PC-3 (cell line): ENCODE measurements at regions not wholly inside any gene's neighbourhood (a gene's known extent, or its start where the extent isn't known, plus 50 kb on each side); places are given as distances from the start of the nearest gene placed in this dataset.

Experiments
- ATAC-seq: fragments of 200-7000 bp; cut with Tn5 transposase; 2 replicates; pipeline ENCODE4 v1.9.1; 2020; ENCODE audit warnings: mild to moderate bottlenecking, moderate library complexity
- BruUV-seq: library from RNA; stranded (reverse); fragments of 400-500 nt; replicated peaks from 2 replicates; lab custom pipeline; 2021; lab: Mats Ljungman, UMichigan
- CTCF ChIA-PET: fragments of 300-600 bp; sonication (Branson Sonifier 250); formaldehyde crosslinking; loops from one replicate; lab custom pipeline; 2022; ENCODE audit warnings: antibody characterized with exemption; lab: Charles Lee
- POLR2A ChIA-PET: fragments of 300-600 bp; sonication (Branson Sonifier 250); formaldehyde crosslinking; loops from one replicate; lab custom pipeline; 2022; ENCODE audit warnings: antibody characterized with exemption; ENCODE audit not compliant: unreplicated experiment; lab: Charles Lee
- DNase-seq: peaks from one replicate; pipeline ENCODE4 v3.0.0-alpha.2; 2015
- H2AFZ ChIP-seq: fragments of 300-600 bp; sonication (generic); 2 replicates; pipeline ENCODE4 v1.6.0; 2016; ENCODE audit warnings: antibody characterized with exemption, low read length
- H3F3A ChIP-seq: fragments of 300-600 bp; sonication (generic); one replicate; pipeline ENCODE4 v1.6.0; 2017; ENCODE audit warnings: antibody characterized with exemption, low read length, control low read depth, mild to moderate bottlenecking; ENCODE audit not compliant: unreplicated experiment
- H3K27ac ChIP-seq: fragments of 300-600 bp; sonication (generic); 2 replicates; pipeline ENCODE4 v1.5.1; 2016; ENCODE audit warnings: mild to moderate bottlenecking, low read length
- H3K27me3 ChIP-seq: fragments of 300-600 bp; sonication (generic); 2 replicates; pipeline ENCODE4 v1.6.1; 2016; ENCODE audit warnings: low read length, mixed read lengths
- H3K36me3 ChIP-seq: fragments of 300-600 bp; sonication (generic); 2 replicates; pipeline ENCODE4 v1.6.1; 2016; ENCODE audit warnings: low read depth, mixed run types, low read length, mixed read lengths
- H3K4me1 ChIP-seq: fragments of 300-600 bp; sonication (generic); 2 replicates; pipeline ENCODE4 v1.5.1; 2016; ENCODE audit warnings: low read length; ENCODE audit not compliant: insufficient read depth
- H3K4me2 ChIP-seq: fragments of 300-600 bp; sonication (generic); 2 replicates; pipeline ENCODE4 v1.6.0; 2016; ENCODE audit warnings: low read length
- H3K4me3 ChIP-seq: fragments of 300-600 bp; sonication (generic); 2 replicates; pipeline ENCODE4 v1.5.1; 2016; ENCODE audit warnings: mild to moderate bottlenecking, low read length, mixed read lengths
- H3K79me2 ChIP-seq: fragments of 300-600 bp; sonication (generic); 2 replicates; pipeline ENCODE4 v1.6.1; 2017; ENCODE audit warnings: low read length, mixed read lengths
- H3K9ac ChIP-seq: fragments of 300-600 bp; sonication (generic); 2 replicates; pipeline ENCODE4 v1.6.0; 2016; ENCODE audit warnings: mild to moderate bottlenecking, low read length
- H3K9me2 ChIP-seq: fragments of 300-600 bp; sonication (generic); replicated peaks from 2 replicates; pipeline ENCODE4 v1.6.1; 2016; ENCODE audit warnings: mixed run types, low read length, mixed read lengths
- H3K9me3 ChIP-seq: fragments of 300-600 bp; sonication (generic); 2 replicates; pipeline ENCODE4 v1.6.1; 2016; ENCODE audit warnings: low read length, mixed read lengths
- H4K20me1 ChIP-seq: fragments of 300-600 bp; sonication (generic); 2 replicates; pipeline ENCODE4 v1.6.1; 2016; ENCODE audit warnings: low read length, mixed read lengths
- EZH2 ChIP-seq: fragments of 300-600 bp; sonication (generic); IDR thresholded peaks from one replicate; pipeline ENCODE4 v1.6.1; 2017; ENCODE audit warnings: antibody characterized with exemption, mild to moderate bottlenecking, low read length; ENCODE audit not compliant: unreplicated experiment
- EZH2phosphoT487 ChIP-seq: fragments of 300-600 bp; sonication (generic); IDR thresholded peaks from 2 replicates; pipeline ENCODE4 v1.6.1; 2018; ENCODE audit warnings: mild to moderate bottlenecking, antibody characterized with exemption, low read length, borderline replicate concordance
- intact Hi-C: fragments of 100-400 bp; cut with micrococcal nuclease; formaldehyde crosslinking; loops from 2 replicates; pipeline ENCODE4 v1.9.0; 2023
- TF ChIP-seq, protein P1 (sequence below): fragments of 300-600 bp; sonication (generic); conservative IDR thresholded peaks from 2 replicates; pipeline ENCODE4 v1.5.1; 2017; ENCODE audit warnings: antibody characterized with exemption, low read depth, mild to moderate bottlenecking, low read length

DNA sequence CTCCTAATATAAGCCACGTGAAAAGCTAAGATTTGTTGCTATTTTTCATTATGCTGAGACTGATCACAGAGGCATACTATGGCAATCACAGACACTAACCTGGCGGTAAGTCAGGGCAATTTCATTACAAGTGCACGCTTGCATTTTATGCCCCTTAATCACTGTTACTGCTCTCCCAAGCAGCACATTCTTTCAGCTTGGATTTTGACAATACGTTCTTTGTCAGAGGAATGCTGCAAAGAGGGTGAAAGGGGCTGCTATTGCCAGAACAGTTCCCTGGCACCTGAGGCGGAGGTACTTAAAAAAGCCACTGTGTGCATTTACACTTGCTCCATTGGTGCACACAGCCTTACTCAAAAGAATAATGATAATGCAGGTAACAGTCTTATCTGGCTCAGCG, 346.6 kb downstream of the RFC3 start:
- BruUV-seq: no TSS peak
- no peak overlapping the region for H3K9ac ChIP-seq
- no peak overlapping the region for H3K27ac ChIP-seq
- TF ChIP-seq EZH2phosphoT487 (no peak), EZH2 (no peak)
- TF ChIP-seq, protein P1, sequence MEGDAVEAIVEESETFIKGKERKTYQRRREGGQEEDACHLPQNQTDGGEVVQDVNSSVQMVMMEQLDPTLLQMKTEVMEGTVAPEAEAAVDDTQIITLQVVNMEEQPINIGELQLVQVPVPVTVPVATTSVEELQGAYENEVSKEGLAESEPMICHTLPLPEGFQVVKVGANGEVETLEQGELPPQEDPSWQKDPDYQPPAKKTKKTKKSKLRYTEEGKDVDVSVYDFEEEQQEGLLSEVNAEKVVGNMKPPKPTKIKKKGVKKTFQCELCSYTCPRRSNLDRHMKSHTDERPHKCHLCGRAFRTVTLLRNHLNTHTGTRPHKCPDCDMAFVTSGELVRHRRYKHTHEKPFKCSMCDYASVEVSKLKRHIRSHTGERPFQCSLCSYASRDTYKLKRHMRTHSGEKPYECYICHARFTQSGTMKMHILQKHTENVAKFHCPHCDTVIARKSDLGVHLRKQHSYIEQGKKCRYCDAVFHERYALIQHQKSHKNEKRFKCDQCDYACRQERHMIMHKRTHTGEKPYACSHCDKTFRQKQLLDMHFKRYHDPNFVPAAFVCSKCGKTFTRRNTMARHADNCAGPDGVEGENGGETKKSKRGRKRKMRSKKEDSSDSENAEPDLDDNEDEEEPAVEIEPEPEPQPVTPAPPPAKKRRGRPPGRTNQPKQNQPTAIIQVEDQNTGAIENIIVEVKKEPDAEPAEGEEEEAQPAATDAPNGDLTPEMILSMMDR: no peak
- no peaks in the 10 kb centered on the region for H3K9me2 ChIP-seq
- DNase-seq (peak; percentile 19), ATAC-seq (no peak)
- no peaks in the 10 kb centered on the region for H3K27me3 ChIP-seq
- H4K20me1 ChIP-seq: no peaks in the 10 kb centered on the region
- intact Hi-C loops: loop anchor here (5.0 kb wide), 1 partner anchor 303 kb away; no protein-coding TSS in a partner anchor
- no peak overlapping the region for H2AFZ ChIP-seq
- H3K79me2 ChIP-seq: no peaks in the 10 kb centered on the region
- POLR2A ChIA-PET: no interaction called here
- H3K4me1 ChIP-seq: peaks cover 32% of the 10 kb centered on the region
- H3K36me3 ChIP-seq: no peaks in the 10 kb centered on the region
- no peaks in the 10 kb centered on the region for H3F3A ChIP-seq
- CTCF ChIA-PET: no interaction called here
- no peaks in the 10 kb centered on the region for H3K9me3 ChIP-seq
- no peak overlapping the region for H3K4me2 ChIP-seq
- H3K4me3 ChIP-seq: no peak overlapping the region

DNA sequence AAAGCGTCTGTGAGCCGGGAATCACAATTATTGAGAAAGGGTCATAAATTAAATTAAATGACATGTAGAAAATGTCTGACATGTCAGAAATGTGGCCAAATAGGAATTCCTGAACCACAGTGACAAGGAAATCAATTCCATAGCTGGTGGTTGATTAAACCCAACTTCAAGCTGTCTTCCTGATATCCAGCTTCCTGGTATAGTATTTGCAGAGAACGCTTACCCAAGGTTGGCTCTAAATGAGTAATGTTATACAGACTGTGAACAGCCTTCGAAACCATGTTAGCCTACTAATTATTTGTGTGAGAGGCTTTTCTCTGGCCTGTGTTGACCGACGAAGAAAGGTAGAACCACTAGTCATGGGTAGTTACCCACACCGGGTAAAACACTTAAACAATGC, 347.2 kb downstream of the RFC3 start:
- ChIA-PET CTCF (no interaction called here), POLR2A (no interaction called here)
- no peaks in the 10 kb centered on the region for H4K20me1 ChIP-seq
- intact Hi-C loops: no loop called here
- H3K36me3 ChIP-seq: no peaks in the 10 kb centered on the region
- no peak overlapping the region for H3K4me3 ChIP-seq
- peaks cover 32% of the 10 kb centered on the region for H3K4me1 ChIP-seq
- no peaks in the 10 kb centered on the region for H3K9me3 ChIP-seq
- no peak for DNase-seq
- no peak for ATAC-seq
- no peak overlapping the region for H3K4me2 ChIP-seq
- TF ChIP-seq, protein P1: no peak
- TF ChIP-seq EZH2phosphoT487 (no peak), EZH2 (no peak)
- H3F3A ChIP-seq: no peaks in the 10 kb centered on the region
- H3K79me2 ChIP-seq: no peaks in the 10 kb centered on the region
- no TSS peak for BruUV-seq
- H2AFZ ChIP-seq: no peak overlapping the region
- no peak overlapping the region for H3K9ac ChIP-seq
- H3K9me2 ChIP-seq: no peaks in the 10 kb centered on the region
- no peaks in the 10 kb centered on the region for H3K27me3 ChIP-seq
- no peak overlapping the region for H3K27ac ChIP-seq

DNA sequence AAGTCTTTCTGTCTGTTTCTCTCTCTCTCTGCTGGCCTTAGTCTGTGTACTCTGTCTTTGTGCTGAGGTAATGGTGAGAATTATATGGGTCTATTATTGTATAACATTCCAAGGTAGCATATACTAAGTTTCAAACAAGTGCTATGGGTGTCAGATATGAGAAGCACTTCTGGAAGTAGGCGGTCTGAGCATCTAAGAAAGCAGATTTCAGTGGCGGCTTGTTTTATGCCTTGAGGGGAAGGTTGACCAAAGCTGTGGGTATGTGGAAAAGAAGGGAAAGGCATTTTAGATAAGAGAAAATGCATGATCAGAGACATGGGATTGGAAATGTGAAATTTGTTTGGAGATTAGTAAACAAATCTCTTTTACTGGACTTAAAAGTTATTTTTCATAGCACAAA, 348.5 kb downstream of the RFC3 start:
- no peak overlapping the region for H2AFZ ChIP-seq
- peaks cover 27% of the 10 kb centered on the region for H3K4me1 ChIP-seq
- H3K9me3 ChIP-seq: no peaks in the 10 kb centered on the region
- TF ChIP-seq EZH2 (no peak), EZH2phosphoT487 (no peak)
- TF ChIP-seq, protein P1: no peak
- POLR2A ChIA-PET: no interaction called here
- no peak overlapping the region for H3K9ac ChIP-seq
- CTCF ChIA-PET: no interaction called here
- H3K79me2 ChIP-seq: no peaks in the 10 kb centered on the region
- H3K27ac ChIP-seq: no peak overlapping the region
- intact Hi-C loops: no loop called here
- DNase-seq (no peak), ATAC-seq (no peak)
- BruUV-seq: no TSS peak
- no peak overlapping the region for H3K4me3 ChIP-seq
- no peaks in the 10 kb centered on the region for H4K20me1 ChIP-seq
- H3K36me3 ChIP-seq: no peaks in the 10 kb centered on the region
- no peaks in the 10 kb centered on the region for H3K9me2 ChIP-seq
- H3F3A ChIP-seq: no peaks in the 10 kb centered on the region
- no peaks in the 10 kb centered on the region for H3K27me3 ChIP-seq
- no peak overlapping the region for H3K4me2 ChIP-seq
